BLaER1 (cell line): ENCODE measurements at regions not wholly inside any gene's neighbourhood (a gene's known extent, or its start where the extent isn't known, plus 50 kb on each side); places are given as distances from the start of the nearest gene placed in this dataset.

Experiments used
- H3K27ac ChIP-seq: shearing (Covaris generic); formaldehyde crosslinking; 2 replicates; pipeline ENCODE4 v1.8.1; 2022
- H3K27me3 ChIP-seq: shearing (Covaris generic); formaldehyde crosslinking; 2 replicates; pipeline ENCODE4 v1.8.1; 2022
- H3K36me3 ChIP-seq: shearing (Covaris generic); formaldehyde crosslinking; 2 replicates; pipeline ENCODE4 v1.8.1; 2022
- H3K4me1 ChIP-seq: shearing (Covaris generic); formaldehyde crosslinking; 2 replicates; pipeline ENCODE4 v1.8.1; 2022
- H3K4me2 ChIP-seq: shearing (Covaris generic); formaldehyde crosslinking; 2 replicates; pipeline ENCODE4 v1.8.1; 2022
- H3K4me3 ChIP-seq: shearing (Covaris generic); formaldehyde crosslinking; 2 replicates; pipeline ENCODE4 v1.8.1; 2022
- H3K9ac ChIP-seq: shearing (Covaris generic); formaldehyde crosslinking; 2 replicates; pipeline ENCODE4 v1.8.1; 2022
- H3K9me3 ChIP-seq: shearing (Covaris generic); formaldehyde crosslinking; 2 replicates; pipeline ENCODE4 v1.8.1; 2022
- H4K20me1 ChIP-seq: shearing (Covaris generic); formaldehyde crosslinking; 2 replicates; pipeline ENCODE4 v1.8.1; 2022
- Cebpa-rat ChIP-seq: shearing (Covaris generic); IDR thresholded peaks from 2 replicates; pipeline ENCODE4 v1.8.1; 2022

DNA sequence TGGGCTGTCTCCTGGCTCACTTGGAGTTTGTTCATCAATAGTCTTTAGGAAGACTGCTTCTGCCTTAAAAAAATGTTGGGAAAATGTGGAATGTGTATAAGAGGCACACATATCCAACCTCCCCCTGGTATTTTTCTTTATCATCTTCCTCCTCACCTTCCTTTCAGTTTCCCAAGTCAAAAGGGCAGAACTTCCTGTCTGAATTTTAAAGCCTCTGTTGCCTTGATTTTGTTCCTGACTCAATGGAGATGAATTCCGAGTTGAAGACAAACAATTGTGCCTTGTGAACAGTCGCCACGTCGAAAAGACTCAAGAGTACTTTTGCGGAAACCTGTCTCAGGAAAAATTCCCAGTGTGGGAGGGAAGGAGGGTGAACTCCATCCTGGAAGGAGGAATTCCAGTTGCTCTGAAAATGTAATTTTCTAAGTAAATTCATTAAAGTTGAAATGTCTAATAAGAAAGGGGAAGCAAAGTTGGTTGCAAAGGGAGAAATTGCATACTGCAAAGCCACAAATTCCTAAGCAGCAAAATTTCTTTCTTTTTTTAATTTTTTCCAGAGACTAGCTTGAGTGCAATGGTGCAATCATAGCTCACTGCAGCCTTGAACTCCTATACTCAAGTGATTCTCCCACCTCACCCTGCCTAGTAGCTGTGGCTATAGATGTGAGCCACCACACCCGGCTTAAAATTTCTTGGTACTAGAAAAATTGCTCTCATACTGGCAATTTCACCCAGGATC is 50.2 kb upstream of the ELK3 start:
- Histone ChIP-seq H3K9me3 (no peaks in the 10 kb centered on the region), H3K4me2 (peak overlapping the region; percentile 47), H3K27me3 (no peaks in the 10 kb centered on the region), H3K27ac (peak overlapping the region; percentile 44), H3K9ac (no peak overlapping the region; the same call in 1 of the 2 replicates), H3K4me3 (no peak overlapping the region; the same call in 1 of the 2 replicates), H4K20me1 (no peaks in the 10 kb centered on the region), H3K4me1 (peaks cover 46% of the 10 kb centered on the region), H3K36me3 (no peaks in the 10 kb centered on the region)
- no peak for TF ChIP-seq Cebpa-rat
